A549 (cell line): ENCODE measurements at regions not wholly inside any gene's neighbourhood (a gene's known extent, or its start where the extent isn't known, plus 50 kb on each side); places are given as distances from the start of the nearest gene placed in this dataset.

Experiments used
- CHD2 ChIP-seq: fragments of 150-350 bp; IDR thresholded peaks from 2 replicates; pipeline ENCODE4 v1.6.1; 2014; ENCODE audit warnings: low read length; ENCODE audit not compliant: partially characterized antibody
- EP300 ChIP-seq, 2 experiments: fragments of >200 bp; sonication (Bioruptor Twin); formaldehyde crosslinking; IDR thresholded peaks; 2 replicates in 1 of 2; 3 replicates in 1 of 2; pipeline ENCODE4 v1.6.1; 2016 to 2017
- FOSL2 ChIP-seq, 2 experiments: fragments of 450-650 bp in 1 of 2; fragments of >200 bp in 1 of 2; sonication (Bioruptor Twin) in 1 of 2; formaldehyde crosslinking; IDR thresholded peaks; 2 replicates each; pipeline versions ENCODE4 v1.5.0 to v1.6.1; 2016 to 2020; ENCODE audit warnings: mild to moderate bottlenecking in 1 of 2, moderate library complexity in 1 of 2
- JUNB ChIP-seq: fragments of >200 bp; sonication (Bioruptor Twin); formaldehyde crosslinking; IDR thresholded peaks from 2 replicates; pipeline ENCODE4 v1.6.1; 2016
- NFE2L2 ChIP-seq: fragments of 150-350 bp; conservative IDR thresholded peaks from 2 replicates; pipeline ENCODE4 v1.6.1; 2014; ENCODE audit warnings: low read length
- POLR2A ChIP-seq: IDR thresholded peaks from 2 replicates; pipeline ENCODE4 v1.6.1; 2012; ENCODE audit warnings: mild to moderate bottlenecking, low read length
- SMC3 ChIP-seq: fragments of >200 bp; sonication (Bioruptor Twin); formaldehyde crosslinking; IDR thresholded peaks from 3 replicates; pipeline ENCODE4 v1.6.1; 2018; ENCODE audit warnings: inconsistent platforms
- TFCP2L1 ChIP-seq: fragments of 250-450 bp; sonication (Bioruptor Pico); IDR thresholded peaks from 2 replicates; pipeline ENCODE4 v1.5.0; 2021; ENCODE audit warnings: mild to moderate bottlenecking
- ZFP36 ChIP-seq: fragments of 450-650 bp; IDR thresholded peaks from 2 replicates; pipeline ENCODE4 v1.6.1; 2014; ENCODE audit warnings: borderline replicate concordance; ENCODE audit not compliant: partially characterized antibody
- TF ChIP-seq, protein P1 (sequence below): fragments of >200 bp; sonication (Bioruptor Twin); formaldehyde crosslinking; IDR thresholded peaks from 3 replicates; pipeline ENCODE4 v1.5.1; 2016

- TF ChIP-seq JUNB = no peak
- TF ChIP-seq, protein P1, sequence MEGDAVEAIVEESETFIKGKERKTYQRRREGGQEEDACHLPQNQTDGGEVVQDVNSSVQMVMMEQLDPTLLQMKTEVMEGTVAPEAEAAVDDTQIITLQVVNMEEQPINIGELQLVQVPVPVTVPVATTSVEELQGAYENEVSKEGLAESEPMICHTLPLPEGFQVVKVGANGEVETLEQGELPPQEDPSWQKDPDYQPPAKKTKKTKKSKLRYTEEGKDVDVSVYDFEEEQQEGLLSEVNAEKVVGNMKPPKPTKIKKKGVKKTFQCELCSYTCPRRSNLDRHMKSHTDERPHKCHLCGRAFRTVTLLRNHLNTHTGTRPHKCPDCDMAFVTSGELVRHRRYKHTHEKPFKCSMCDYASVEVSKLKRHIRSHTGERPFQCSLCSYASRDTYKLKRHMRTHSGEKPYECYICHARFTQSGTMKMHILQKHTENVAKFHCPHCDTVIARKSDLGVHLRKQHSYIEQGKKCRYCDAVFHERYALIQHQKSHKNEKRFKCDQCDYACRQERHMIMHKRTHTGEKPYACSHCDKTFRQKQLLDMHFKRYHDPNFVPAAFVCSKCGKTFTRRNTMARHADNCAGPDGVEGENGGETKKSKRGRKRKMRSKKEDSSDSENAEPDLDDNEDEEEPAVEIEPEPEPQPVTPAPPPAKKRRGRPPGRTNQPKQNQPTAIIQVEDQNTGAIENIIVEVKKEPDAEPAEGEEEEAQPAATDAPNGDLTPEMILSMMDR = no peak
- no peak for TF ChIP-seq EP300 (IDR thresholded peaks at IDR 0.05)
- no peak for TF ChIP-seq NFE2L2
- TF ChIP-seq SMC3 = no peak
- no peak for TF ChIP-seq TFCP2L1 (CRISPR knock-in tag)
- no peak for TF ChIP-seq FOSL2 (IDR thresholded peaks at IDR 0.05)
- no peak for TF ChIP-seq FOSL2 (CRISPR knock-in tag; IDR thresholded peaks at IDR 0.05)
- no peak for TF ChIP-seq CHD2
- no peak for TF ChIP-seq POLR2A
- no peak for TF ChIP-seq ZFP36
Measured at GRCh38 chr3:181336597-181336996, 347.1 kb upstream of the DNAJC19 start.
